NCI-H1417 (cell line): ENCODE measurements at regions not wholly inside any gene's neighbourhood (a gene's known extent, or its start where the extent isn't known, plus 50 kb on each side); places are given as distances from the start of the nearest gene placed in this dataset.
"Not testable (repeated sequence)": the region's sequence is repeated elsewhere in the genome, so short reads cannot be mapped to it uniquely, and the experiment has no call there.

Experiments
- DNase-seq, 3 experiments: peaks; one replicate each; lab custom pipeline; 2025; lab: John Stamatoyannopoulos, UW

GRCh38 chr6:144768551-144769075 is 483.5 kb downstream of the UTRN start:
- peak in 2 of 3 experiments; percentile 33 to 80 for DNase-seq

- peak in 2 of 3 experiments; percentile 66 to 91 for DNase-seq
These were observed 484.0 kb downstream of the UTRN start for GRCh38 chr6:144769142-144769541.

- no peak for DNase-seq
These were observed 491.1 kb downstream of the UTRN start for GRCh38 chr6:144776031-144776819.

GRCh38 chr6:144777249-144777648 is 492.1 kb downstream of the UTRN start:
- no peak for DNase-seq

GRCh38 chr6:144778056-144778455 is 492.9 kb downstream of the UTRN start:
- no peak for DNase-seq

- peak in 1 of 3 experiments; percentile 32 for DNase-seq
These were observed 493.8 kb downstream of the UTRN start for GRCh38 chr6:144778773-144779492.

- DNase-seq = no peak
These were observed 496.7 kb downstream of the UTRN start for GRCh38 chr6:144781836-144782235.

- no peak for DNase-seq
These were observed 497.5 kb downstream of the UTRN start for GRCh38 chr6:144782634-144783033.

- DNase-seq = peak in 1 of 3 experiments; percentile 55
These were observed 499.9 kb downstream of the UTRN start for GRCh38 chr6:144785056-144785455.

- peak in 1 of 3 experiments; percentile 25 for DNase-seq
These were observed 501.7 kb downstream of the UTRN start for GRCh38 chr6:144786825-144787224.

- no peak for DNase-seq
These were observed 508.6 kb downstream of the UTRN start for GRCh38 chr6:144793744-144794143.

GRCh38 chr6:144795022-144795421 is 509.9 kb downstream of the UTRN start:
- DNase-seq = not testable (repeated sequence)

- no peak for DNase-seq
These were observed 510.9 kb downstream of the UTRN start for GRCh38 chr6:144796070-144796469.

GRCh38 chr6:144797881-144798589 is 512.9 kb downstream of the UTRN start:
- no peak for DNase-seq

GRCh38 chr6:144804246-144804790 is 519.2 kb downstream of the UTRN start:
- DNase-seq = no peak

GRCh38 chr6:144805049-144805448 is 519.9 kb downstream of the UTRN start:
- no peak for DNase-seq

- no peak for DNase-seq
These were observed 521.1 kb downstream of the UTRN start for GRCh38 chr6:144806222-144806621.

- no peak for DNase-seq
These were observed 524.0 kb downstream of the UTRN start for GRCh38 chr6:144809120-144809519.

GRCh38 chr6:144809969-144810368 is 524.8 kb downstream of the UTRN start:
- no peak for DNase-seq

GRCh38 chr6:144811140-144811539 is 526.0 kb downstream of the UTRN start:
- DNase-seq = no peak

- DNase-seq = no peak
These were observed 531.8 kb downstream of the UTRN start for GRCh38 chr6:144816936-144817335.

GRCh38 chr6:144820270-144820669 is 535.1 kb downstream of the UTRN start:
- DNase-seq = no peak
